Activated naive CD4-positive, alpha-beta T cell treated with anti-CD3 and anti-CD28 coated beads for 36 hours (primary cell): ENCODE measurements at regions not wholly inside any gene's neighbourhood (a gene's known extent, or its start where the extent isn't known, plus 50 kb on each side); places are given as distances from the start of the nearest gene placed in this dataset.

ENCODE experiments used
- CTCF ChIA-PET: fragments of 350-600 bp; sonication (Branson Sonifier 250); formaldehyde crosslinking; loops from one replicate; lab custom pipeline; 2021; ENCODE audit warnings: antibody characterized with exemption; lab: Charles Lee
- DNase-seq: peaks from one replicate; pipeline ENCODE4 v3.0.0-alpha.2; 2020
- H3K27ac Mint-ChIP-seq: one replicate; pipeline ENCODE4 v1.8.0; 2021; ENCODE audit warnings: mild to moderate bottlenecking, mixed read lengths
- H3K27me3 Mint-ChIP-seq: one replicate; pipeline ENCODE4 v1.8.0; 2021; ENCODE audit warnings: low read depth, mixed read lengths
- H3K36me3 Mint-ChIP-seq: one replicate; pipeline ENCODE4 v1.8.0; 2021; ENCODE audit warnings: low read depth, mixed read lengths
- H3K4me1 Mint-ChIP-seq: one replicate; pipeline ENCODE4 v1.8.0; 2021; ENCODE audit warnings: low read depth, mixed read lengths
- H3K4me3 Mint-ChIP-seq: one replicate; pipeline ENCODE4 v1.8.0; 2021; ENCODE audit warnings: mild to moderate bottlenecking, moderate library complexity, mixed read lengths
- H3K9me3 Mint-ChIP-seq: one replicate; pipeline ENCODE4 v1.8.0; 2021; ENCODE audit warnings: mixed read lengths
- intact Hi-C: fragments of 100-400 bp; cut with micrococcal nuclease; formaldehyde crosslinking; loops from one replicate; pipeline ENCODE4 v1.15.1; 2023

- no peak overlapping the region for H3K4me3 Mint-ChIP-seq
- H3K9me3 Mint-ChIP-seq = no peaks in the 10 kb centered on the region
- no peak overlapping the region for H3K27ac Mint-ChIP-seq
- H3K4me1 Mint-ChIP-seq = no peaks in the 10 kb centered on the region
- no peaks in the 10 kb centered on the region for H3K36me3 Mint-ChIP-seq
- intact Hi-C loops = no loop called here
- no peak for DNase-seq
- H3K27me3 Mint-ChIP-seq = no peaks in the 10 kb centered on the region
- CTCF ChIA-PET = no interaction called here
Measured at GRCh38 chrX:69110116-69110530, 55.1 kb downstream of the PJA1 start.

DNA sequence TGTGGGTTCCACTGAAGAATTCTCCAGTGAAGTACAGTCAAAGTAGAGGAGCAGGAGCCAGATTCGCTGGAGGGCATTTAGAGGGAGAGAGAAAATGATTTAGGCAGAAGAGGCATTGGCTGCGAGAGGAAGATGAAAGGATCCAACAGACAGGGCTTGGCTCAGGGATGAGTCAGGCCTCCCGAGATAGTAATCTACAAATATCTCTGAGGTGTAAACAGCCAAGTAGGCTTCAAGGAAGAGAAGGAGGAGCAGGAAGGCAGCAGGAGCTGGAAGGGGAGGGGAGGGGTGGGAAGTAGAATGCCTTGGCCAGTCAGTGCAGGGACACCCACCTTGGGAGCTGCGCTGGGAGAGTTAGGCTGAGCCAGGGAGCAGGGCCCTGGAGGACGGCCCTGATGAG lies 55.5 kb downstream of the PJA1 start:
- H3K4me3 Mint-ChIP-seq = no peak overlapping the region
- intact Hi-C loops = no loop called here
- H3K9me3 Mint-ChIP-seq = no peaks in the 10 kb centered on the region
- no peaks in the 10 kb centered on the region for H3K36me3 Mint-ChIP-seq
- H3K27me3 Mint-ChIP-seq = no peaks in the 10 kb centered on the region
- DNase-seq = no peak
- CTCF ChIA-PET = no interaction called here
- no peak overlapping the region for H3K27ac Mint-ChIP-seq
- H3K4me1 Mint-ChIP-seq = no peaks in the 10 kb centered on the region

GRCh38 chrX:69109036-69109663 lies 56.1 kb downstream of the PJA1 start:
- no peaks in the 10 kb centered on the region for H3K9me3 Mint-ChIP-seq
- no peak for DNase-seq
- H3K36me3 Mint-ChIP-seq = no peaks in the 10 kb centered on the region
- H3K27me3 Mint-ChIP-seq = no peaks in the 10 kb centered on the region
- H3K27ac Mint-ChIP-seq = no peak overlapping the region
- no peaks in the 10 kb centered on the region for H3K4me1 Mint-ChIP-seq
- CTCF ChIA-PET = no interaction called here
- intact Hi-C loops = no loop called here
- no peak overlapping the region for H3K4me3 Mint-ChIP-seq

DNA sequence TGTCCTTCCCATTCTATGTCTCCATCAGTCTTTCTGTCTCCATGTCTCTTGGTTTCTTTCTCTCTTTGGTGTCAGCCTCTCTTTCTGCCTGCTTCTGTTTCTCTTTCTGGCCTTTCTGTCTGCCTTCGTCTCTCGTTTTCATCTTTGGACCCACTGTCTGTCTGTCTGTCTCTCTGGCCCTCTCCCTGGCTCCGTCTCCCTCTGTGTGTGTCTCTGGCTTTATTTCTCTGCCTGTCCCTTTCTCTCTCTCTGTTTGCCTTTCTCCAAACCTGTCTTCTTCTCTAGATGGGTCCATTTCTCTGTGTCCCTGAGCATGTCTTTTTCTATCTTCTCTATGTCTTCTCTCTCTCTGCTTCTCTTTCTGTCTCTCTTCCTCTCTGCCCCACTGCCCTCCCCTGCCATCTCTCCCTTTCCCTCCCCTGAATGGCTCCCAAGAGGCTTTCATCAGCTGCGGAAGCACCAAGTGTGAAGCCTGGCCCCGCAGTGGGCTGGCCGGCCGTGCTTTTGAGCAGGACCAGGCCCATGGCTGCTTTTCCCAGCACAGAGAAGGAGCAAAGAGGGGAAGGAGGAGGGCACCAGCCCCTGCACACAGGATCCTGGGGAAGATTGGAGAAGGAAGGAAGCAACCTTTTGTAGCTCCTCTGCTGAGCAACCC lies 57.4 kb downstream of the PJA1 start:
- intact Hi-C loops = no loop called here
- H3K27ac Mint-ChIP-seq = no peak overlapping the region
- no peaks in the 10 kb centered on the region for H3K36me3 Mint-ChIP-seq
- no peak for DNase-seq
- H3K27me3 Mint-ChIP-seq = no peaks in the 10 kb centered on the region
- CTCF ChIA-PET = no interaction called here
- no peaks in the 10 kb centered on the region for H3K4me1 Mint-ChIP-seq
- no peak overlapping the region for H3K4me3 Mint-ChIP-seq
- no peaks in the 10 kb centered on the region for H3K9me3 Mint-ChIP-seq

DNA sequence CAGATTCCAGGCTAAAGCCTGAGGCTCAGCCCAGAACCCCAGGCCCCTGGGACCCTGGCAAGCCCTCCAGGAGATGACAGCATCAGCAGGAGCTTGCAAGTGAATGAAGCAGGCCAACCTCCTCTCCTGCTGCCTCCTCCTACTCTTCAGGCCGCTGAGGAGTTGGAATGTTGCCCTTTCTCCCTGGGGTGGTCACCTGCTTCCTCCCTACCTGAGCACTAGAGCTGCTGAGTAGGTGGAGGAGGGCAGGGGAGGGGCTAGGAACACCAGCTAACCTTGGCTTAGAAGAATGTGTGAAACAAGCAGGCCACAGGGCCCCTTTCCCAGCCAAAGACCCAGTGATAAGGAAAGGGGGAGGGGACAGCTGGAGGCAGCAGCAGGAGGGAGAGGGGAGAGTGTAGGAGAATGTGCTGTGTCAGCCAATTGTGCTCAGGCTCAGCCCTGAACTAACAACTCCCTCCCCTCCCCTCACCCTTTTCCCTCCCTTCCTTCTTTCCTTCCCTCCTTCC lies 58.0 kb downstream of the PJA1 start:
- CTCF ChIA-PET = no interaction called here
- no peak overlapping the region for H3K4me3 Mint-ChIP-seq
- no peaks in the 10 kb centered on the region for H3K4me1 Mint-ChIP-seq
- no peaks in the 10 kb centered on the region for H3K9me3 Mint-ChIP-seq
- no peaks in the 10 kb centered on the region for H3K36me3 Mint-ChIP-seq
- no peak overlapping the region for H3K27ac Mint-ChIP-seq
- intact Hi-C loops = no loop called here
- no peak for DNase-seq
- H3K27me3 Mint-ChIP-seq = no peaks in the 10 kb centered on the region

- CTCF ChIA-PET = interaction anchor here (0.8 kb wide), 1 partner anchor 277 kb away, joined by 3 read pairs; no protein-coding TSS in a partner anchor
- no peak for DNase-seq
- H3K27ac Mint-ChIP-seq = no peak overlapping the region
- no peaks in the 10 kb centered on the region for H3K4me1 Mint-ChIP-seq
- no peaks in the 10 kb centered on the region for H3K27me3 Mint-ChIP-seq
- no peaks in the 10 kb centered on the region for H3K9me3 Mint-ChIP-seq
- intact Hi-C loops = no loop called here
- no peak overlapping the region for H3K4me3 Mint-ChIP-seq
- H3K36me3 Mint-ChIP-seq = no peaks in the 10 kb centered on the region
Measured at GRCh38 chrX:69104756-69105434, 60.4 kb downstream of the PJA1 start.

DNA sequence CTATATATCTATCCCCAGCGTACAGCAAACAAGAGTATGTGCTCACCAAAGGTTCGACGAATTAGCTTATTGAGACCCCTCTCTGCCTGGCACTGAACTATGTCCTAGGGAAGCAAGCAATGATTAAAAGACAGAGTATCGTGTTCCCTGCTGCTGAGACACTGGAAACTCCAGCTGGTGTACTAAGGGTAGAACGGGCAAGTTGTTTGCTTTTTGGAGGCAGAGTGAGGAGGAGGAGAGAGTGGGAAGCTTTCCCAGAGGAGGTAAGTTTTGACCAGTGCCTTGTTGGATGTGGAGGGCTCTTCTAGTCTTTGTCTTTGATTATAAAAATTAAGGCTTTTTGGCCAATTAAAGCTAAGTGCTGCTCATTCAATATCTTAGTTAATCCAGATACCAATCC lies 61.7 kb downstream of the PJA1 start:
- H3K4me1 Mint-ChIP-seq = no peaks in the 10 kb centered on the region
- CTCF ChIA-PET = no interaction called here
- H3K27ac Mint-ChIP-seq = no peak overlapping the region
- intact Hi-C loops = no loop called here
- no peaks in the 10 kb centered on the region for H3K9me3 Mint-ChIP-seq
- DNase-seq = no peak
- no peak overlapping the region for H3K4me3 Mint-ChIP-seq
- no peaks in the 10 kb centered on the region for H3K36me3 Mint-ChIP-seq
- H3K27me3 Mint-ChIP-seq = no peaks in the 10 kb centered on the region

GRCh38 chrX:69102612-69103194 lies 62.5 kb downstream of the PJA1 start:
- Mint-ChIP-seq H3K36me3 (no peaks in the 10 kb centered on the region), H3K27me3 (no peaks in the 10 kb centered on the region), H3K4me3 (no peak overlapping the region), H3K27ac (no peak overlapping the region), H3K4me1 (no peaks in the 10 kb centered on the region), H3K9me3 (no peaks in the 10 kb centered on the region)
- intact Hi-C loops = no loop called here
- CTCF ChIA-PET = no interaction called here
- no peak for DNase-seq

DNA sequence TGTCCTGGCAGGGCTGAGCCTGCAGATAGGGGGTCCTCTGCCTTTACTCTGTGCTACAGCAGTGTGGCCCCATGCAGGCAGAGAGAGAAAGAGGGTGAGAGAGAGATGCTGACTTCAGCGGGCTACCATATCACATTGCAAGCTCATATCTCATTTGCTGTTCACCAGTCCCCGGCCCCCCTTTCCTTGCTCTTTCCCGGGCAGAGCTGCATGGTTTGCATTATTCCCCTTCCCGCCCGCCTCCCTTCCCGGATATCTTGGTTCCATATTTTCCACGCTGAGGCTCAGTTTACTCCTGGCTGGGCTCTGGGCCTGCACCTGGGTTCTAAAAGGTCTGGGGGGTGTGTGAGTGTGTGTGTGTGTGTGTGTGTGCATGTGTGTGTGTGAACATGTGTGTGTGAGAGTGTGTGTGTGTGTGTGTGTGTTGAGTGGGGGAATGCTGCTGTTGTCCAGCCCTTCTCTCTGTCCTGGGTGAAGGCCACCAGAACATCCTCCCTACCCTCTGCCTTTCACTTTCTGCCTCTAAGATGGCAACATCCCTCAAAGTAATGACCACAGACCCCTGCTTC lies 63.5 kb downstream of the PJA1 start:
- Mint-ChIP-seq H3K27me3 (no peaks in the 10 kb centered on the region), H3K9me3 (no peaks in the 10 kb centered on the region), H3K4me3 (no peak overlapping the region), H3K4me1 (no peaks in the 10 kb centered on the region), H3K27ac (no peak overlapping the region), H3K36me3 (no peaks in the 10 kb centered on the region)
- intact Hi-C loops = no loop called here
- CTCF ChIA-PET = no interaction called here
- no peak for DNase-seq

DNA sequence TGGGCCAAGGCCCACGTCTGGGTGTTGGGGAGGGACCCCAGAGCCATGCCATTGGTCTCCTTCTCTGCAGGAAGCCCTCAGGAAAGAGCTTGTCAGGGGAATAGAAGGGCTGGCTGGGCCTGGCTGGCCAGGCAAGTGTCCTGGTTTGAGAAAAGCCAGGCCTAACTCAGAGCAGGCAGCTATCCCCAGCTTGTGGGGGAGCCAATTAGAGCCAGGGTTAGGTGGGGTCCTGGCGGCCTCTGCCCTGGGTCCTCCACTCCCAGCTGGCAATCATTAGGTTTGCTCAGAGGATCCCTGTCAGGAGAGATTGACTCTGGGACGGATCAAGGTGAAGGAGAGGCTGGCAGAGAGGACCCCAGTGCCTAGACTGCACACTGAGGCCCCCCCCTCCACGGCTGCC lies 64.8 kb downstream of the PJA1 start:
- Mint-ChIP-seq H3K27ac (no peak overlapping the region), H3K27me3 (no peaks in the 10 kb centered on the region), H3K36me3 (no peaks in the 10 kb centered on the region), H3K4me1 (no peaks in the 10 kb centered on the region), H3K4me3 (no peak overlapping the region), H3K9me3 (no peaks in the 10 kb centered on the region)
- CTCF ChIA-PET = no interaction called here
- DNase-seq = no peak
- intact Hi-C loops = no loop called here

DNA sequence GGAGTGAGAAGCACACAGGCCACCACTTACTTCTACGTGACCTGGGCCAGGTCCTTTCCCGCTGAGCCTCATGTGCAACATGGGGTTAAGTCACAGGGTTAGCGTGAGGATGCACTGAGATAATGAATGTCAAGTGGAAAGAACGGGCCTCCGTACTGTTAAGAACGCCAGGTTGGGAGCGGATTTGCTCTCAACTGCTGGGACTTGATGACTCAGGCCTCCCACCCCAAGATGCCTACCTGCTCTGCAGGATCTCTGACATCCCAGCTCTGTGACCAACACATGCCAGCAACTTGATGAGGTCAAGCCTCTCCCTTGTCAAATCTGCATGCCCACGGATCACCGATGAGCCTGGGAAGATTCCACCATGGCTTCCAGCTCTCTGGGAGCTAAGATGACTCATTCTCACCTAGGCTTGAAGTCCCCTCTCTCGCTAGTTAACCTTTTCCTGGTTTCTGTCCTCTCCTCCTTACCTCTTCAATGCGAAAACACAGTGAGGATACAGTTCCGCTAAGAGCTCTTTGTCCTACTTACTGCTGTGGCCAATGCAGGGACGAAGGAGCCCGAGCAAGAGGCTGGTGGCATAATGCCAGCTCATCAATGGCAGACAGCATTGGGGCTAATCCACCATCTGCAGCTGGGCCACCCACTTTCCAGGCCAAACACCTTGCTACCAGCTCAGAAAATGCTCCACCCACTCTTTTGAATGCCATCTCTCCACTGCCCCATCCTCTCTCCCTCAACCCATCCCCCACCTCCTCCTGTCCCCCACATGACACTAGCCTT lies 67.6 kb downstream of the PJA1 start:
- intact Hi-C loops = loop anchor here (10.0 kb wide), 1 partner anchor 273 kb away; the partner anchor contains the start of gene EFNB1
- Mint-ChIP-seq H3K27me3 (no peaks in the 10 kb centered on the region), H3K4me1 (no peaks in the 10 kb centered on the region), H3K4me3 (no peak overlapping the region), H3K27ac (no peak overlapping the region), H3K36me3 (no peaks in the 10 kb centered on the region), H3K9me3 (no peaks in the 10 kb centered on the region)
- no peak for DNase-seq
- CTCF ChIA-PET = no interaction called here

DNA sequence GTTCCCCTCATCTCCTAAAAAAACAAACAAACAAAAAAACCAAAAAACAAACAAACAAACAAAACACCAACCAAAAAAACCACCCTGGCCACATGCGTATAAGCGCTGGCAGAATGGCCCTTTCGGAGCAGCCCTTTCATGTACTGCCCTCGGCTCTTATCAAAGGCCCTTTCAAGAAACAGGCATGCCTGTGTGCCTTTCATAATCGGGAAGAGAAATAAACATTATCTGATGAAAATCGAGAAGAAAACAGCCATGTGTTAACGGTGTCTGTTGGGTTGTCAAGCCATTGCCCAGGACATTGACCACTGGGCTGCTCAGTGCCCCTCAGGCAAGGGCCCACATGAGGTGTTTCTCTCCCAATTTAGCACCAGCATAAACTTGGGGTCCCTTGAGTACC lies 68.3 kb downstream of the PJA1 start:
- no peak for DNase-seq
- Mint-ChIP-seq H3K4me3 (no peak overlapping the region), H3K9me3 (no peaks in the 10 kb centered on the region), H3K36me3 (no peaks in the 10 kb centered on the region), H3K27ac (no peak overlapping the region), H3K4me1 (no peaks in the 10 kb centered on the region), H3K27me3 (no peaks in the 10 kb centered on the region)
- CTCF ChIA-PET = no interaction called here
- intact Hi-C loops = loop anchor here (10.0 kb wide), 1 partner anchor 272 kb away; the partner anchor contains the start of gene EFNB1
